WTC11 (cell line): ENCODE measurements at regions not wholly inside any gene's neighbourhood (a gene's known extent, or its start where the extent isn't known, plus 50 kb on each side); places are given as distances from the start of the nearest gene placed in this dataset.

ENCODE experiments used
- ATAC-seq: fragments of 200-7000 bp; cut with Tn5 transposase; 2 replicates; pipeline ENCODE4 v1.10.0; 2021; ENCODE audit warnings: mild to moderate bottlenecking, moderate library complexity
- CTCF ChIA-PET: fragments of 300-600 bp; sonication (Branson Sonifier 250); formaldehyde crosslinking; loops from one replicate; lab custom pipeline; 2021; ENCODE audit warnings: antibody characterized with exemption; lab: Charles Lee
- POLR2A ChIA-PET: fragments of 350-600 bp; sonication (Branson Sonifier 250); formaldehyde crosslinking; loops from one replicate; lab custom pipeline; 2021; ENCODE audit warnings: antibody characterized with exemption; lab: Charles Lee
- DNase-seq: peaks from one replicate; pipeline ENCODE4 v3.0.0; 2021; ENCODE audit warnings: low spot score
- H3K27ac Mint-ChIP-seq: 2 replicates; pipeline ENCODE4 v1.8.0; 2021; ENCODE audit warnings: mixed read lengths
- H3K27me3 Mint-ChIP-seq: 2 replicates; pipeline ENCODE4 v1.8.0; 2021; ENCODE audit warnings: low read depth, mild to moderate bottlenecking, moderate library complexity, mixed read lengths
- H3K36me3 Mint-ChIP-seq: 2 replicates; pipeline ENCODE4 v1.8.0; 2021; ENCODE audit warnings: mixed read lengths
- H3K4me1 Mint-ChIP-seq: 2 replicates; pipeline ENCODE4 v1.8.0; 2022; ENCODE audit warnings: mixed read lengths
- H3K4me3 Mint-ChIP-seq: 2 replicates; pipeline ENCODE4 v1.8.0; 2021; ENCODE audit warnings: mild to moderate bottlenecking, moderate library complexity, mixed read lengths
- H3K9me3 Mint-ChIP-seq: 2 replicates; pipeline ENCODE4 v1.8.0; 2021; ENCODE audit warnings: mixed read lengths
- CBFB ChIP-seq: sonication (generic); formaldehyde crosslinking; IDR thresholded peaks from 2 replicates; pipeline ENCODE4 v1.8.1; 2022; ENCODE audit warnings: mild to moderate bottlenecking, low read depth, missing genetic modification reagents
- CTCF ChIP-seq: fragments of 200-600 bp; IDR thresholded peaks from 2 replicates; pipeline ENCODE4 v1.8.0; 2022; ENCODE audit warnings: antibody characterized with exemption
- E2F1 ChIP-seq: sonication (generic); formaldehyde crosslinking; IDR thresholded peaks from 2 replicates; pipeline ENCODE4 v1.8.0; 2022; ENCODE audit warnings: mild to moderate bottlenecking, missing genetic modification reagents
- E2F4 ChIP-seq: sonication (generic); formaldehyde crosslinking; IDR thresholded peaks from 2 replicates; pipeline ENCODE4 v1.8.1; 2022; ENCODE audit warnings: low read depth, mild to moderate bottlenecking, moderate library complexity, missing genetic modification reagents, borderline replicate concordance
- EMX1 ChIP-seq: fragments of 250-450 bp; sonication (Bioruptor Pico); IDR thresholded peaks from 2 replicates; pipeline ENCODE4 v1.8.0; 2021; ENCODE audit warnings: mild to moderate bottlenecking
- ERG ChIP-seq: fragments of 250-450 bp; sonication (Bioruptor Pico); IDR thresholded peaks from 2 replicates; pipeline ENCODE4 v1.8.0; 2021; ENCODE audit warnings: mild to moderate bottlenecking
- ESRRA ChIP-seq: sonication (generic); formaldehyde crosslinking; IDR thresholded peaks from 2 replicates; pipeline ENCODE4 v1.8.1; 2022; ENCODE audit warnings: mild to moderate bottlenecking, missing genetic modification reagents, borderline replicate concordance
- ETV6 ChIP-seq: sonication (generic); formaldehyde crosslinking; IDR thresholded peaks from 2 replicates; pipeline ENCODE4 v1.8.1; 2022; ENCODE audit warnings: mild to moderate bottlenecking, missing genetic modification reagents
- FOXK1 ChIP-seq: sonication (generic); formaldehyde crosslinking; IDR thresholded peaks from 2 replicates; pipeline ENCODE4 v1.8.0; 2022; ENCODE audit warnings: mild to moderate bottlenecking, moderate library complexity, missing genetic modification reagents
- FOXP1 ChIP-seq: sonication (generic); formaldehyde crosslinking; IDR thresholded peaks from 2 replicates; pipeline ENCODE4 v1.8.0; 2022; ENCODE audit warnings: missing genetic modification reagents, mild to moderate bottlenecking, moderate library complexity, borderline replicate concordance
- GABPB1 ChIP-seq: sonication (generic); formaldehyde crosslinking; IDR thresholded peaks from 2 replicates; pipeline ENCODE4 v1.8.1; 2023; ENCODE audit warnings: mild to moderate bottlenecking, missing genetic modification reagents
- JUN ChIP-seq: sonication (generic); formaldehyde crosslinking; IDR thresholded peaks from 2 replicates; pipeline ENCODE4 v1.8.0; 2023; ENCODE audit warnings: mild to moderate bottlenecking, missing genetic modification reagents
- NR3C1 ChIP-seq: sonication (generic); formaldehyde crosslinking; conservative IDR thresholded peaks from 2 replicates; pipeline ENCODE4 v1.8.1; 2023; ENCODE audit warnings: low read depth, mild to moderate bottlenecking, missing genetic modification reagents
- OVOL2 ChIP-seq: fragments of 250-450 bp; sonication (Bioruptor Pico); IDR thresholded peaks from 2 replicates; pipeline ENCODE4 v1.9.0; 2021; ENCODE audit warnings: mild to moderate bottlenecking, borderline replicate concordance
- RELA ChIP-seq: sonication (generic); formaldehyde crosslinking; IDR thresholded peaks from 2 replicates; pipeline ENCODE4 v1.8.1; 2022; ENCODE audit warnings: missing genetic modification reagents, mild to moderate bottlenecking, borderline replicate concordance
- SP1 ChIP-seq: sonication (generic); formaldehyde crosslinking; conservative IDR thresholded peaks from 2 replicates; pipeline ENCODE4 v1.8.1; 2022; ENCODE audit warnings: missing genetic modification reagents
- TCF7 ChIP-seq: sonication (generic); formaldehyde crosslinking; IDR thresholded peaks from 2 replicates; pipeline ENCODE4 v1.8.0; 2022; ENCODE audit warnings: mild to moderate bottlenecking, low read depth, missing genetic modification reagents, moderate library complexity
- TP53 ChIP-seq: sonication (generic); formaldehyde crosslinking; IDR thresholded peaks from 2 replicates; pipeline ENCODE4 v1.8.1; 2023; ENCODE audit warnings: mild to moderate bottlenecking, missing genetic modification reagents
- ZNF121 ChIP-seq: sonication (generic); formaldehyde crosslinking; IDR thresholded peaks from 2 replicates; pipeline ENCODE4 v1.8.0; 2023; ENCODE audit warnings: missing genetic modification reagents
- ZNF425 ChIP-seq: fragments of 250-450 bp; sonication (Bioruptor Pico); conservative IDR thresholded peaks from 2 replicates; pipeline ENCODE4 v1.9.0; 2021; ENCODE audit warnings: mild to moderate bottlenecking
- ZNF512 ChIP-seq: sonication (generic); formaldehyde crosslinking; IDR thresholded peaks from 2 replicates; pipeline ENCODE4 v1.8.1; 2022; ENCODE audit warnings: missing genetic modification reagents, borderline replicate concordance
- ZSCAN18 ChIP-seq: fragments of 250-450 bp; sonication (Bioruptor Pico); IDR thresholded peaks from 2 replicates; pipeline ENCODE4 v2.1.2; 2022; ENCODE audit warnings: mild to moderate bottlenecking, moderate library complexity

GRCh38 chr9:24731754-24732153 lies 186.1 kb upstream of the IZUMO3 start (continued):
- no peak for TF ChIP-seq ESRRA (CRISPR knock-in tag)
- TF ChIP-seq E2F4 (CRISPR knock-in tag), result no peak

- no peak for ATAC-seq
- CTCF ChIA-PET, result no interaction called here
- no peak for DNase-seq
- Mint-ChIP-seq H3K27me3 (no peaks in the 10 kb centered on the region), H3K36me3 (no peaks in the 10 kb centered on the region), H3K4me3 (no peak overlapping the region), H3K4me1 (peaks cover 5% of the 10 kb centered on the region), H3K9me3 (no peaks in the 10 kb centered on the region), H3K27ac (no peak overlapping the region)
- TF ChIP-seq GABPB1 (CRISPR knock-in tag) (no peak), FOXP1 (CRISPR knock-in tag) (no peak), TCF7 (CRISPR knock-in tag) (no peak), FOXK1 (CRISPR knock-in tag) (no peak), ERG (CRISPR knock-in tag) (no peak)
- POLR2A ChIA-PET, result no interaction called here
Observed at GRCh38 chr9:24721621-24722020, 175.9 kb upstream of the IZUMO3 start.

- no peak overlapping the region for H3K27ac Mint-ChIP-seq
- CTCF ChIA-PET, result no interaction called here
- POLR2A ChIA-PET, result no interaction called here
- no peaks in the 10 kb centered on the region for H3K36me3 Mint-ChIP-seq
- no peaks in the 10 kb centered on the region for H3K27me3 Mint-ChIP-seq
- DNase-seq, result no peak
- TF ChIP-seq E2F1 (CRISPR knock-in tag) (no peak), ZNF121 (CRISPR knock-in tag) (no peak), CTCF (no peak), EMX1 (no peak), SP1 (CRISPR knock-in tag) (no peak), NR3C1 (CRISPR knock-in tag) (no peak)
- H3K9me3 Mint-ChIP-seq, result no peaks in the 10 kb centered on the region
- H3K4me3 Mint-ChIP-seq, result no peak overlapping the region
- no peak for ATAC-seq
- H3K4me1 Mint-ChIP-seq, result no peaks in the 10 kb centered on the region
Observed at GRCh38 chr9:24712206-24712605, 166.5 kb upstream of the IZUMO3 start.

- H3K4me1 Mint-ChIP-seq, result no peaks in the 10 kb centered on the region
- H3K27ac Mint-ChIP-seq, result no peak overlapping the region
- H3K27me3 Mint-ChIP-seq, result no peaks in the 10 kb centered on the region
- H3K9me3 Mint-ChIP-seq, result no peaks in the 10 kb centered on the region
- H3K4me3 Mint-ChIP-seq, result no peak overlapping the region
- ChIA-PET CTCF (no interaction called here), POLR2A (no interaction called here)
- no peaks in the 10 kb centered on the region for H3K36me3 Mint-ChIP-seq
- DNase-seq, result no peak
- no peak for ATAC-seq
- TF ChIP-seq ZNF425, result no peak
- no peak for TF ChIP-seq ZNF512
- TF ChIP-seq TP53 (CRISPR knock-in tag), result no peak
- no peak for TF ChIP-seq FOXK1 (CRISPR knock-in tag)
- no peak for TF ChIP-seq JUN (CRISPR knock-in tag)
- no peak for TF ChIP-seq ZSCAN18 (CRISPR knock-in tag)
- no peak for TF ChIP-seq TCF7 (CRISPR knock-in tag)
- TF ChIP-seq OVOL2 (CRISPR knock-in tag), result no peak
- no peak for TF ChIP-seq RELA (CRISPR knock-in tag)
- TF ChIP-seq CBFB (CRISPR knock-in tag), result no peak
- TF ChIP-seq ETV6, result no peak
Observed at GRCh38 chr9:24708814-24709213, 163.1 kb upstream of the IZUMO3 start.
